Erythroblast (primary cell): ENCODE measurements at regions not wholly inside any gene's neighbourhood (a gene's known extent, or its start where the extent isn't known, plus 50 kb on each side); places are given as distances from the start of the nearest gene placed in this dataset.

Experiments used
- GATA1 ChIP-seq: IDR thresholded peaks from 2 replicates; pipeline ENCODE4 v1.6.1; 2011; ENCODE audit warnings: low read depth, mild to moderate bottlenecking, control low read depth, low read length, moderate library complexity
- POLR2A ChIP-seq: IDR thresholded peaks from 2 replicates; pipeline ENCODE4 v1.6.1; 2011; ENCODE audit warnings: mild to moderate bottlenecking, low read length

- TF ChIP-seq POLR2A: no peak
- no peak for TF ChIP-seq GATA1
Measured at GRCh38 chr5:34604119-34604675, 51.9 kb upstream of the RAI14 start.
